ENCODE measurements at regions not wholly inside any gene's neighbourhood (a gene's known extent, or its start where the extent isn't known, plus 50 kb on each side); places are given as distances from the start of the nearest gene placed in this dataset.

DNA sequence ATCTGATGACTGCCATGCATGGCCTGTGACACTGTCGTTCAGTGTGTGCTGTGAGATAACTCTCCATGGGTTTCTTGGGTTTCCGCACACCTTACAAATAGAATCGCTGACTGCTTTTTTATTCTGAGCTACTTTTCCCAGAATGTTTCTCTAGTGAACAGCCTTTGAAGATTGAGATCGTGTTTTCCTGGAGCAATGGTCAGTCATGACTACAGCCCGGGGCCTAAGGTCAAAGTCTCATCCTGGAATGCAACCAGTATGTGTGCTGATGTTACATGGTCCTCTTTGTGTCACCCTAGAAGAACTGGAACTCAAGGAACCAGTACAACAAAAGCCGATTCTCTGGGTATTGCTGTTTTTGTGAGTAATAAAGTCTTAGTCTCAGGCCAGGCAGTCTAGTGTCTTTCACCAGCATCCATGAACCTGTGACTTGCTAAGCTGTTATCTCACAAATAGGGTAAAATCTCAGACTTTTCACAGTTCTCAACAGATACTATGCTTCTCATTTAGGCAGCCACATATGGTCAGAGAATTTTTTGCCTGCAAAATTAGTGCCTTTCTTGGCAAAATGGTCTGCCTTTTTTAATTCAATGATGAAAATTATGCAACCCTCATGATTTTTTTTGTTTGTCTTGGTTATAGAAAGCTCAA is 124.9 kb upstream of the PIEZO2 start (continued):
- TF ChIP-seq, protein P1, sequence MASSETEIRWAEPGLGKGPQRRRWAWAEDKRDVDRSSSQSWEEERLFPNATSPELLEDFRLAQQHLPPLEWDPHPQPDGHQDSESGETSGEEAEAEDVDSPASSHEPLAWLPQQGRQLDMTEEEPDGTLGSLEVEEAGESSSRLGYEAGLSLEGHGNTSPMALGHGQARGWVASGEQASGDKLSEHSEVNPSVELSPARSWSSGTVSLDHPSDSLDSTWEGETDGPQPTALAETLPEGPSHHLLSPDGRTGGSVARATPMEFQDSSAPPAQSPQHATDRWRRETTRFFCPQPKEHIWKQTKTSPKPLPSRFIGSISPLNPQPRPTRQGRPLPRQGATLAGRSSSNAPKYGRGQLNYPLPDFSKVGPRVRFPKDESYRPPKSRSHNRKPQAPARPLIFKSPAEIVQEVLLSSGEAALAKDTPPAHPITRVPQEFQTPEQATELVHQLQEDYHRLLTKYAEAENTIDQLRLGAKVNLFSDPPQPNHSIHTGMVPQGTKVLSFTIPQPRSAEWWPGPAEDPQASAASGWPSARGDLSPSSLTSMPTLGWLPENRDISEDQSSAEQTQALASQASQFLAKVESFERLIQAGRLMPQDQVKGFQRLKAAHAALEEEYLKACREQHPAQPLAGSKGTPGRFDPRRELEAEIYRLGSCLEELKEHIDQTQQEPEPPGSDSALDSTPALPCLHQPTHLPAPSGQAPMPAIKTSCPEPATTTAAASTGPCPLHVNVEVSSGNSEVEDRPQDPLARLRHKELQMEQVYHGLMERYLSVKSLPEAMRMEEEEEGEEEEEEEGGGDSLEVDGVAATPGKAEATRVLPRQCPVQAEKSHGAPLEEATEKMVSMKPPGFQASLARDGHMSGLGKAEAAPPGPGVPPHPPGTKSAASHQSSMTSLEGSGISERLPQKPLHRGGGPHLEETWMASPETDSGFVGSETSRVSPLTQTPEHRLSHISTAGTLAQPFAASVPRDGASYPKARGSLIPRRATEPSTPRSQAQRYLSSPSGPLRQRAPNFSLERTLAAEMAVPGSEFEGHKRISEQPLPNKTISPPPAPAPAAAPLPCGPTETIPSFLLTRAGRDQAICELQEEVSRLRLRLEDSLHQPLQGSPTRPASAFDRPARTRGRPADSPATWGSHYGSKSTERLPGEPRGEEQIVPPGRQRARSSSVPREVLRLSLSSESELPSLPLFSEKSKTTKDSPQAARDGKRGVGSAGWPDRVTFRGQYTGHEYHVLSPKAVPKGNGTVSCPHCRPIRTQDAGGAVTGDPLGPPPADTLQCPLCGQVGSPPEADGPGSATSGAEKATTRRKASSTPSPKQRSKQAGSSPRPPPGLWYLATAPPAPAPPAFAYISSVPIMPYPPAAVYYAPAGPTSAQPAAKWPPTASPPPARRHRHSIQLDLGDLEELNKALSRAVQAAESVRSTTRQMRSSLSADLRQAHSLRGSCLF (CRISPR knock-in tag; IDR thresholded peaks at IDR 0.05; ENCODE audit: borderline replicate concordance): no peak
- TF ChIP-seq CEBPB (IDR thresholded peaks at IDR 0.05; ENCODE audit: borderline replicate concordance, low read depth, low read length) (no peak), CREB1 (IDR thresholded peaks at IDR 0.05) (no peak), CREB1 (CRISPR knock-in tag; IDR thresholded peaks at IDR 0.05) (peak; percentile 25; the same call in 1 of the 2 replicates), HOXA9 (CRISPR knock-in tag; IDR thresholded peaks at IDR 0.05; ENCODE audit: borderline replicate concordance) (no peak), ZC3H4 (CRISPR knock-in tag; IDR thresholded peaks at IDR 0.05; ENCODE audit: borderline replicate concordance) (no peak), ZNF510 (CRISPR knock-in tag; IDR thresholded peaks at IDR 0.05; ENCODE audit: low read depth) (no peak), ZNF703 (CRISPR knock-in tag; IDR thresholded peaks at IDR 0.05; ENCODE audit: borderline replicate concordance) (no peak), MBNL3 (CRISPR knock-in tag; conservative IDR thresholded peaks at IDR 0.05) (no peak), ZBTB7A (CRISPR knock-in tag; IDR thresholded peaks at IDR 0.05) (no peak), ZNF253 (CRISPR knock-in tag; IDR thresholded peaks at IDR 0.05; ENCODE audit: borderline replicate concordance) (no peak), ZNF274 (CRISPR knock-in tag; IDR thresholded peaks at IDR 0.05) (no peak), ZNF605 (CRISPR knock-in tag; IDR thresholded peaks at IDR 0.05) (no peak), ZNF572 (CRISPR knock-in tag; IDR thresholded peaks at IDR 0.05) (no peak), POLR2G (IDR thresholded peaks at IDR 0.05; ENCODE audit: low read depth, low read length) (no peak)
- TF ChIP-seq, protein P2, sequence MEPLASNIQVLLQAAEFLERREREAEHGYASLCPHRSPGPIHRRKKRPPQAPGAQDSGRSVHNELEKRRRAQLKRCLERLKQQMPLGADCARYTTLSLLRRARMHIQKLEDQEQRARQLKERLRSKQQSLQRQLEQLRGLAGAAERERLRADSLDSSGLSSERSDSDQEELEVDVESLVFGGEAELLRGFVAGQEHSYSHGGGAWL (CRISPR knock-in tag; IDR thresholded peaks at IDR 0.05): no peak
- TF ChIP-seq, protein P3, sequence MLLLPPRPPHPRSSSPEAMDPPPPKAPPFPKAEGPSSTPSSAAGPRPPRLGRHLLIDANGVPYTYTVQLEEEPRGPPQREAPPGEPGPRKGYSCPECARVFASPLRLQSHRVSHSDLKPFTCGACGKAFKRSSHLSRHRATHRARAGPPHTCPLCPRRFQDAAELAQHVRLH (CRISPR knock-in tag; IDR thresholded peaks at IDR 0.05; ENCODE audit: borderline replicate concordance, low read depth): no peak
- TF ChIP-seq, protein P4, sequence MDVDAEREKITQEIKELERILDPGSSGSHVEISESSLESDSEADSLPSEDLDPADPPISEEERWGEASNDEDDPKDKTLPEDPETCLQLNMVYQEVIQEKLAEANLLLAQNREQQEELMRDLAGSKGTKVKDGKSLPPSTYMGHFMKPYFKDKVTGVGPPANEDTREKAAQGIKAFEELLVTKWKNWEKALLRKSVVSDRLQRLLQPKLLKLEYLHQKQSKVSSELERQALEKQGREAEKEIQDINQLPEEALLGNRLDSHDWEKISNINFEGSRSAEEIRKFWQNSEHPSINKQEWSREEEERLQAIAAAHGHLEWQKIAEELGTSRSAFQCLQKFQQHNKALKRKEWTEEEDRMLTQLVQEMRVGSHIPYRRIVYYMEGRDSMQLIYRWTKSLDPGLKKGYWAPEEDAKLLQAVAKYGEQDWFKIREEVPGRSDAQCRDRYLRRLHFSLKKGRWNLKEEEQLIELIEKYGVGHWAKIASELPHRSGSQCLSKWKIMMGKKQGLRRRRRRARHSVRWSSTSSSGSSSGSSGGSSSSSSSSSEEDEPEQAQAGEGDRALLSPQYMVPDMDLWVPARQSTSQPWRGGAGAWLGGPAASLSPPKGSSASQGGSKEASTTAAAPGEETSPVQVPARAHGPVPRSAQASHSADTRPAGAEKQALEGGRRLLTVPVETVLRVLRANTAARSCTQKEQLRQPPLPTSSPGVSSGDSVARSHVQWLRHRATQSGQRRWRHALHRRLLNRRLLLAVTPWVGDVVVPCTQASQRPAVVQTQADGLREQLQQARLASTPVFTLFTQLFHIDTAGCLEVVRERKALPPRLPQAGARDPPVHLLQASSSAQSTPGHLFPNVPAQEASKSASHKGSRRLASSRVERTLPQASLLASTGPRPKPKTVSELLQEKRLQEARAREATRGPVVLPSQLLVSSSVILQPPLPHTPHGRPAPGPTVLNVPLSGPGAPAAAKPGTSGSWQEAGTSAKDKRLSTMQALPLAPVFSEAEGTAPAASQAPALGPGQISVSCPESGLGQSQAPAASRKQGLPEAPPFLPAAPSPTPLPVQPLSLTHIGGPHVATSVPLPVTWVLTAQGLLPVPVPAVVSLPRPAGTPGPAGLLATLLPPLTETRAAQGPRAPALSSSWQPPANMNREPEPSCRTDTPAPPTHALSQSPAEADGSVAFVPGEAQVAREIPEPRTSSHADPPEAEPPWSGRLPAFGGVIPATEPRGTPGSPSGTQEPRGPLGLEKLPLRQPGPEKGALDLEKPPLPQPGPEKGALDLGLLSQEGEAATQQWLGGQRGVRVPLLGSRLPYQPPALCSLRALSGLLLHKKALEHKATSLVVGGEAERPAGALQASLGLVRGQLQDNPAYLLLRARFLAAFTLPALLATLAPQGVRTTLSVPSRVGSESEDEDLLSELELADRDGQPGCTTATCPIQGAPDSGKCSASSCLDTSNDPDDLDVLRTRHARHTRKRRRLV (CRISPR knock-in tag; IDR thresholded peaks at IDR 0.05): no peak
- TF ChIP-seq, protein P5, sequence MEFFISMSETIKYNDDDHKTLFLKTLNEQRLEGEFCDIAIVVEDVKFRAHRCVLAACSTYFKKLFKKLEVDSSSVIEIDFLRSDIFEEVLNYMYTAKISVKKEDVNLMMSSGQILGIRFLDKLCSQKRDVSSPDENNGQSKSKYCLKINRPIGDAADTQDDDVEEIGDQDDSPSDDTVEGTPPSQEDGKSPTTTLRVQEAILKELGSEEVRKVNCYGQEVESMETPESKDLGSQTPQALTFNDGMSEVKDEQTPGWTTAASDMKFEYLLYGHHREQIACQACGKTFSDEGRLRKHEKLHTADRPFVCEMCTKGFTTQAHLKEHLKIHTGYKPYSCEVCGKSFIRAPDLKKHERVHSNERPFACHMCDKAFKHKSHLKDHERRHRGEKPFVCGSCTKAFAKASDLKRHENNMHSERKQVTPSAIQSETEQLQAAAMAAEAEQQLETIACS (CRISPR knock-in tag; IDR thresholded peaks at IDR 0.05): no peak
